Panc1 (cell line): ENCODE measurements at regions not wholly inside any gene's neighbourhood (a gene's known extent, or its start where the extent isn't known, plus 50 kb on each side); places are given as distances from the start of the nearest gene placed in this dataset.

Source experiments
- ATAC-seq: fragments of 200-7000 bp; cut with Tn5 transposase; 2 replicates; pipeline ENCODE4 v1.9.1; 2020; ENCODE audit warnings: mild to moderate bottlenecking, moderate library complexity
- BruUV-seq: library from RNA; stranded (reverse); fragments of 400-500 nt; replicated peaks from 2 replicates; lab custom pipeline; 2021; lab: Mats Ljungman, UMichigan
- CTCF ChIA-PET: fragments of 300-600 bp; sonication (Branson Sonifier 250); formaldehyde crosslinking; loops from one replicate; lab custom pipeline; 2022; ENCODE audit warnings: antibody characterized with exemption; lab: Charles Lee
- POLR2A ChIA-PET: fragments of 300-600 bp; sonication (Branson Sonifier 250); formaldehyde crosslinking; loops from one replicate; lab custom pipeline; 2022; ENCODE audit warnings: antibody characterized with exemption; lab: Charles Lee
- DNase-seq: peaks from one replicate; pipeline ENCODE4 v3.0.0-alpha.2; 2010; ENCODE audit warnings: low read depth, low spot score
- H3K27ac ChIP-seq: 2 replicates; pipeline ENCODE4 v1.5.1; 2011; ENCODE audit warnings: mild to moderate bottlenecking, low read length, inconsistent platforms
- H3K27me3 ChIP-seq: fragments of 200-500 bp; sonication (Bioruptor generic); 2 replicates; pipeline ENCODE4 v1.6.0; 2014; ENCODE audit warnings: low read length, inconsistent platforms; ENCODE audit not compliant: control insufficient read depth, insufficient read depth
- H3K36me3 ChIP-seq: fragments of 200-500 bp; sonication (Bioruptor generic); 2 replicates; pipeline ENCODE4 v1.5.1; 2014; ENCODE audit warnings: inconsistent platforms, mild to moderate bottlenecking, low read length, moderate library complexity; ENCODE audit not compliant: control insufficient read depth, insufficient read depth
- H3K4me1 ChIP-seq: 2 replicates; pipeline ENCODE4 v1.5.1; 2011; ENCODE audit warnings: inconsistent platforms, mild to moderate bottlenecking, low read length, moderate library complexity; ENCODE audit not compliant: control insufficient read depth, insufficient read depth
- H3K4me3 ChIP-seq, 2 experiments: 2 replicates each; pipeline ENCODE4 v1.5.1; 2011 to 2012; ENCODE audit warnings: low read depth in 2 of 2, low read length in 2 of 2, mild to moderate bottlenecking in 2 of 2, inconsistent platforms in 1 of 2, moderate library complexity in 1 of 2
- H3K9me3 ChIP-seq: fragments of 200-500 bp; sonication (Bioruptor generic); 2 replicates; pipeline ENCODE4 v1.5.1; 2014; ENCODE audit warnings: low read depth, mild to moderate bottlenecking, inconsistent platforms, low read length, moderate library complexity; ENCODE audit not compliant: control insufficient read depth, insufficient read depth
- CTCF ChIP-seq: fragments of 450-650 bp; IDR thresholded peaks from 2 replicates; pipeline ENCODE4 v1.5.1; 2017; ENCODE audit warnings: mild to moderate bottlenecking
- POLR2AphosphoS5 ChIP-seq: IDR thresholded peaks from 2 replicates; pipeline ENCODE4 v1.6.1; 2012; ENCODE audit warnings: mild to moderate bottlenecking, low read depth, low read length, moderate library complexity
- SIN3A ChIP-seq: IDR thresholded peaks from 2 replicates; pipeline ENCODE4 v1.6.1; 2012; ENCODE audit warnings: low read depth, mild to moderate bottlenecking, low read length, moderate library complexity, borderline replicate concordance; ENCODE audit not compliant: insufficient read depth
- TCF7L2 ChIP-seq: IDR thresholded peaks from 2 replicates; pipeline ENCODE4 v1.6.1; 2011; ENCODE audit warnings: mild to moderate bottlenecking, low read depth, low read length, inconsistent platforms
- in situ Hi-C: cut with HindIII; loops from 2 replicates; pipeline ENCODE4 v1.10.0; 2016; ENCODE audit warnings: low sequenced_read_pairs, low pct_unique_long_range_greater_than_20kb
- intact Hi-C: fragments of 100-400 bp; cut with micrococcal nuclease; formaldehyde crosslinking; loops from one replicate; pipeline ENCODE4 v1.10.0; 2022; ENCODE audit not compliant: unreplicated experiment
- TF ChIP-seq, protein P1 (sequence below), 2 experiments: IDR thresholded peaks; 2 replicates each; pipeline ENCODE4 v1.6.1; 2011 to 2012; ENCODE audit warnings: low read depth in 2 of 2, control low read depth in 1 of 2, low read length in 1 of 2, mild to moderate bottlenecking in 1 of 2, moderate library complexity in 1 of 2; ENCODE audit not compliant: insufficient read depth in 1 of 2

DNA sequence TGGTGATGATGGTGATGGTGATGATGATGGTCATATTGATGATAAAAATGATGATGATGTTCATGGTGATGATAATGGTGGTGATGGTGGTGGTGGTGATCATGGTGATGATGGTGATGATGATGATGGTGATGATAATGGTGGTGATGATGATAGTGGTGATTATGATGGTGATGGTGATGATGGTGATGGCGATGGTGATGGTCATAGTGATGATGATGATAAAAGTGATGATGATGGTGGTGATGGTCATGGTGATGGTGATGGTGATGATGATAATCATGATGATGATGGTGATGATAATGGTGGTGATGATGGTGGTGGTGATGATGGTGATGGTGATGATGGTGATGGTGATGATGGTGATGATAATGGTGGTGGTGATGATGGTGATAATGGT lies 478.7 kb downstream of the TYW1 start:
- H3K27me3 ChIP-seq, result no peaks in the 10 kb centered on the region; the same call in 1 of the 2 replicates
- ChIA-PET POLR2A (no interaction called here), CTCF (no interaction called here)
- DNase-seq, result no peak
- no peak for ATAC-seq
- TF ChIP-seq TCF7L2 (no peak), POLR2AphosphoS5 (no peak), CTCF (no peak), SIN3A (no peak)
- TF ChIP-seq, protein P1, sequence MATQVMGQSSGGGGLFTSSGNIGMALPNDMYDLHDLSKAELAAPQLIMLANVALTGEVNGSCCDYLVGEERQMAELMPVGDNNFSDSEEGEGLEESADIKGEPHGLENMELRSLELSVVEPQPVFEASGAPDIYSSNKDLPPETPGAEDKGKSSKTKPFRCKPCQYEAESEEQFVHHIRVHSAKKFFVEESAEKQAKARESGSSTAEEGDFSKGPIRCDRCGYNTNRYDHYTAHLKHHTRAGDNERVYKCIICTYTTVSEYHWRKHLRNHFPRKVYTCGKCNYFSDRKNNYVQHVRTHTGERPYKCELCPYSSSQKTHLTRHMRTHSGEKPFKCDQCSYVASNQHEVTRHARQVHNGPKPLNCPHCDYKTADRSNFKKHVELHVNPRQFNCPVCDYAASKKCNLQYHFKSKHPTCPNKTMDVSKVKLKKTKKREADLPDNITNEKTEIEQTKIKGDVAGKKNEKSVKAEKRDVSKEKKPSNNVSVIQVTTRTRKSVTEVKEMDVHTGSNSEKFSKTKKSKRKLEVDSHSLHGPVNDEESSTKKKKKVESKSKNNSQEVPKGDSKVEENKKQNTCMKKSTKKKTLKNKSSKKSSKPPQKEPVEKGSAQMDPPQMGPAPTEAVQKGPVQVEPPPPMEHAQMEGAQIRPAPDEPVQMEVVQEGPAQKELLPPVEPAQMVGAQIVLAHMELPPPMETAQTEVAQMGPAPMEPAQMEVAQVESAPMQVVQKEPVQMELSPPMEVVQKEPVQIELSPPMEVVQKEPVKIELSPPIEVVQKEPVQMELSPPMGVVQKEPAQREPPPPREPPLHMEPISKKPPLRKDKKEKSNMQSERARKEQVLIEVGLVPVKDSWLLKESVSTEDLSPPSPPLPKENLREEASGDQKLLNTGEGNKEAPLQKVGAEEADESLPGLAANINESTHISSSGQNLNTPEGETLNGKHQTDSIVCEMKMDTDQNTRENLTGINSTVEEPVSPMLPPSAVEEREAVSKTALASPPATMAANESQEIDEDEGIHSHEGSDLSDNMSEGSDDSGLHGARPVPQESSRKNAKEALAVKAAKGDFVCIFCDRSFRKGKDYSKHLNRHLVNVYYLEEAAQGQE (IDR thresholded peaks at IDR 0.05; ENCODE audit: insufficient read depth in 1 of 2, low read depth in 2 of 2, low read length in 1 of 2), result no peak
- H3K27ac ChIP-seq, result no peak overlapping the region
- no peaks in the 10 kb centered on the region for H3K9me3 ChIP-seq
- intact Hi-C loops, result no loop called here
- in situ Hi-C loops, result no loop called here
- BruUV-seq, result no TSS peak
- H3K4me3 ChIP-seq, result no peak overlapping the region
- no peaks in the 10 kb centered on the region for H3K36me3 ChIP-seq
- no peaks in the 10 kb centered on the region for H3K4me1 ChIP-seq

DNA sequence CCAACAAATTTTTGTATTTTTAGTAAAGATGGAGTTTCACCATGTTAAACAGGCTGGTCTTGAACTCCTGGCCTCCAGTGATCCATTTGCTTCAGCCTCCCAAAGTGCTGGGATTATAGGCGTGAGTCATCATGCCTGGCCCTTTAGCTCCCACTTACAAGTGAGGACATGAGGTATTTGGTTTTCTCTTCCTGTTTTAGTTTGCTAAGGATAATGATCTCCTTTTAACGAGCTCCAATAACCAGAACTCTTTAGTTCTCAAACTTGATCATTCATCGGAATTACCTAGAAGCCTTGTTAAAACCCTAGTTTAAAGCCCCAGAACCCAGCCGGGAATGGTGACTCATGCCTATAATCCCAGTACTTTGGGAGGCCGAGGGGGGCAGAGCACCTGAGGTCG lies 481.4 kb downstream of the TYW1 start:
- TF ChIP-seq SIN3A (no peak), TCF7L2 (no peak), CTCF (no peak), POLR2AphosphoS5 (no peak)
- TF ChIP-seq, protein P1 (IDR thresholded peaks at IDR 0.05; ENCODE audit: insufficient read depth in 1 of 2, low read depth in 2 of 2, low read length in 1 of 2), result no peak
- no peaks in the 10 kb centered on the region; the same call in 1 of the 2 replicates for H3K27me3 ChIP-seq
- H3K9me3 ChIP-seq, result no peaks in the 10 kb centered on the region
- in situ Hi-C loops, result no loop called here
- no peak overlapping the region for H3K4me3 ChIP-seq
- BruUV-seq, result no TSS peak
- DNase-seq (no peak), ATAC-seq (no peak)
- H3K27ac ChIP-seq, result no peak overlapping the region
- no peaks in the 10 kb centered on the region for H3K4me1 ChIP-seq
- intact Hi-C loops, result no loop called here
- POLR2A ChIA-PET, result no interaction called here
- H3K36me3 ChIP-seq, result no peaks in the 10 kb centered on the region
- CTCF ChIA-PET, result no interaction called here
